Ishikawa (cell line): ENCODE measurements at regions not wholly inside any gene's neighbourhood (a gene's known extent, or its start where the extent isn't known, plus 50 kb on each side); places are given as distances from the start of the nearest gene placed in this dataset.

Experiments
- CEBPB ChIP-seq: IDR thresholded peaks from 2 replicates; pipeline ENCODE4 v1.6.1; 2012
- CREB1 ChIP-seq: IDR thresholded peaks from 2 replicates; pipeline ENCODE4 v1.6.1; 2012; ENCODE audit warnings: low read depth
- EGR1 ChIP-seq: IDR thresholded peaks from 2 replicates; pipeline ENCODE4 v1.6.1; 2012
- EP300 ChIP-seq: IDR thresholded peaks from 2 replicates; pipeline ENCODE4 v1.6.1; 2012; ENCODE audit warnings: borderline replicate concordance
- FOXM1 ChIP-seq: IDR thresholded peaks from 2 replicates; pipeline ENCODE4 v1.6.1; 2012; ENCODE audit warnings: low read depth, borderline replicate concordance
- MAX ChIP-seq: IDR thresholded peaks from 2 replicates; pipeline ENCODE4 v1.6.1; 2012
- NFIC ChIP-seq: IDR thresholded peaks from 2 replicates; pipeline ENCODE4 v1.6.1; 2012
- RAD21 ChIP-seq: IDR thresholded peaks from 2 replicates; pipeline ENCODE4 v1.6.1; 2012; ENCODE audit warnings: low read depth
- REST ChIP-seq: IDR thresholded peaks from 2 replicates; pipeline ENCODE4 v1.6.1; 2012; ENCODE audit warnings: low read depth, mild to moderate bottlenecking
- TAF1 ChIP-seq: IDR thresholded peaks from 2 replicates; pipeline ENCODE4 v1.6.1; 2012; ENCODE audit warnings: low read depth, mild to moderate bottlenecking
- TCF12 ChIP-seq: IDR thresholded peaks from 2 replicates; pipeline ENCODE4 v1.6.1; 2012; ENCODE audit warnings: low read depth
- TEAD4 ChIP-seq: IDR thresholded peaks from 2 replicates; pipeline ENCODE4 v1.6.1; 2012
- USF1 ChIP-seq: IDR thresholded peaks from 2 replicates; pipeline ENCODE4 v1.6.1; 2012
- YY1 ChIP-seq: IDR thresholded peaks from 2 replicates; pipeline ENCODE4 v1.6.1; 2012; ENCODE audit warnings: low read depth
- ZBTB7A ChIP-seq: IDR thresholded peaks from 2 replicates; pipeline ENCODE4 v1.6.1; 2012; ENCODE audit warnings: low read depth

GRCh38 chr6:166715992-166716391 lies 88.9 kb upstream of the RPS6KA2 start:
- no peak for TF ChIP-seq EP300
- TF ChIP-seq RAD21 = no peak
- no peak for TF ChIP-seq YY1
- no peak for TF ChIP-seq USF1
- TF ChIP-seq CREB1 = no peak

- TF ChIP-seq NFIC (no peak), CEBPB (no peak), FOXM1 (no peak), TEAD4 (no peak), REST (no peak), USF1 (no peak), MAX (no peak), CREB1 (no peak), ZBTB7A (no peak), TCF12 (no peak), RAD21 (no peak), EP300 (no peak), YY1 (no peak), EGR1 (no peak), TAF1 (no peak)
Observed at GRCh38 chr6:166715065-166715464, 88.0 kb upstream of the RPS6KA2 start.

- no peak for TF ChIP-seq TEAD4
- TF ChIP-seq ZBTB7A = no peak
- no peak for TF ChIP-seq TCF12
- TF ChIP-seq EP300 = no peak
- no peak for TF ChIP-seq FOXM1
Observed at GRCh38 chr6:166714581-166714980, 87.5 kb upstream of the RPS6KA2 start.

GRCh38 chr6:166714187-166714510 lies 87.1 kb upstream of the RPS6KA2 start:
- TF ChIP-seq REST = no peak
- no peak for TF ChIP-seq CEBPB
- no peak for TF ChIP-seq TAF1
- no peak for TF ChIP-seq NFIC
- no peak for TF ChIP-seq TEAD4
- TF ChIP-seq MAX = no peak
- no peak for TF ChIP-seq RAD21
- no peak for TF ChIP-seq FOXM1
- no peak for TF ChIP-seq EP300
- TF ChIP-seq TCF12 = no peak
- TF ChIP-seq YY1 = no peak
- TF ChIP-seq EGR1 = no peak
- no peak for TF ChIP-seq CREB1
- no peak for TF ChIP-seq USF1
- no peak for TF ChIP-seq ZBTB7A

- TF ChIP-seq MAX (no peak), NFIC (no peak), RAD21 (no peak), TAF1 (no peak), REST (no peak), TCF12 (no peak)
Observed at GRCh38 chr6:166713434-166714186, 86.6 kb upstream of the RPS6KA2 start.
